Body of pancreas (tissue), 4 donors: ENCODE measurements at regions not wholly inside any gene's neighbourhood (a gene's known extent, or its start where the extent isn't known, plus 50 kb on each side); places are given as distances from the start of the nearest gene placed in this dataset.

Experiments used
- POLR2A ChIP-seq, 3 donors: fragments of 450-650 bp; IDR thresholded peaks; one replicate each; pipeline ENCODE4 v1.6.1; 2016; ENCODE audit warnings: antibody characterized with exemption in 3 of 3, mild to moderate bottlenecking in 2 of 3
- TF ChIP-seq, protein P1 (sequence below), 7 experiments: fragments of 450-650 bp in 4 of 7; fragments of 200-600 bp in 3 of 7; sonication (generic) in 3 of 7; IDR thresholded peaks; one replicate each; pipeline ENCODE4 v1.5.1; 2016 to 2019; ENCODE audit warnings: antibody characterized with exemption in 7 of 7

DNA sequence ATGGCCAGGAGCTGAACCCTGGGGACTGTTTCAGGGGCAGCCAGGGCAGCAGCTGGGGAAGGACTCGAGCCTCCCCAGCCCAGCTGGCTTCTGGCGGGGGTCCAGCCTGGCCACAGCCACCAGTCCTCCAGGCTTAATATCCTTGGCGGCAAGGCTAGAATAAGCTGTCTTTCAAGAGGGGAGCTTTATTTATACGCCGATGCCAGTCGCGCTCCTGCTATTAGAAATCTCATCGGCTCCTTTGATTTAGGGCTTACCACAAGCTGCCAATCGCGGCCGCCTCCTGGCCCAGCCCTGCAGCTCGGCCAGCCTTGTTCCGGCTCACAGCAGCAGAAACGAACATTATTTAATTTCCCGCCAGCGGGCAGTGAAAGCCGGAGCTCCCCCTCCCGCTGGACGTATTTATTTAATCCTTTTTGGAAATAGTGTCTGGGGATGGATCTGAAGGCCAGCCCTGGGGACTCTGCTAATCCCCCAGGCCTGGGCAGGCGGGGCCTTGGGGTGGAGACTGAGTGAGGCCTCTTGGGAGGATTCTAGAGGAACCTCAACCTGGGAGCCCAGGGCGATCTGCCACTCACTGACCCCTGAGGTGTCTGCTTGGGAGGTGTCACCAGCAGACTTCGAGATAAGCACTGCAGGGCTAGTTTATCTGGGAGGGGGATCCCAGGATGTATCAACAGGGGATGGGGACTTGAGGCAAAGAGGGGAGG is 363.1 kb downstream of the MN1 start:
- TF ChIP-seq, protein P1, sequence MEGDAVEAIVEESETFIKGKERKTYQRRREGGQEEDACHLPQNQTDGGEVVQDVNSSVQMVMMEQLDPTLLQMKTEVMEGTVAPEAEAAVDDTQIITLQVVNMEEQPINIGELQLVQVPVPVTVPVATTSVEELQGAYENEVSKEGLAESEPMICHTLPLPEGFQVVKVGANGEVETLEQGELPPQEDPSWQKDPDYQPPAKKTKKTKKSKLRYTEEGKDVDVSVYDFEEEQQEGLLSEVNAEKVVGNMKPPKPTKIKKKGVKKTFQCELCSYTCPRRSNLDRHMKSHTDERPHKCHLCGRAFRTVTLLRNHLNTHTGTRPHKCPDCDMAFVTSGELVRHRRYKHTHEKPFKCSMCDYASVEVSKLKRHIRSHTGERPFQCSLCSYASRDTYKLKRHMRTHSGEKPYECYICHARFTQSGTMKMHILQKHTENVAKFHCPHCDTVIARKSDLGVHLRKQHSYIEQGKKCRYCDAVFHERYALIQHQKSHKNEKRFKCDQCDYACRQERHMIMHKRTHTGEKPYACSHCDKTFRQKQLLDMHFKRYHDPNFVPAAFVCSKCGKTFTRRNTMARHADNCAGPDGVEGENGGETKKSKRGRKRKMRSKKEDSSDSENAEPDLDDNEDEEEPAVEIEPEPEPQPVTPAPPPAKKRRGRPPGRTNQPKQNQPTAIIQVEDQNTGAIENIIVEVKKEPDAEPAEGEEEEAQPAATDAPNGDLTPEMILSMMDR (IDR thresholded peaks at IDR 0.05) = peak in 3 of 7 experiments; percentile 21 to 30 (median 25)
- TF ChIP-seq POLR2A (IDR thresholded peaks at IDR 0.05) = no peak
